ENCODE measurements at regions not wholly inside any gene's neighbourhood (a gene's known extent, or its start where the extent isn't known, plus 50 kb on each side); places are given as distances from the start of the nearest gene placed in this dataset.

DNA sequence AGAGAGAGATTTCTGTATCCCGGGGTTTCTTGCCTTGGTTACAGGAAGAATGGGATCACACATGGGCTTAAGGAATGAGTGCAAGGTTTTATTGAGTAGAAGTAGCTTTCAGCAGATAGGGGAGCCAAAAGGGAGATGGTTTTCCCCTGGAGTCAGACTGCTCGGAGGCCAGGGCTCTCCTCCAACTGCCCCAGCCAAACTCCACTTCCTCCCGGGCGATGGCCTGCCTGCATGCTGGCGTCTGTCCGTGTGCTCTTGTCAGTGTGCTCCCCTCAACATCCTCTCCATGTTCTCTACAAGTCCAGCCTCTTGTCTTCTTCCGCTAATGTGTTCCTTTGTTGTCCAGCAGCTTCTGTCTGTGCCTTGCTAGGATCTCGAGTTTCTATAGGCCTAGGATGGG lies 421.3 kb upstream of the ADGRL2 start:
- no peak for DNase-seq

DNA sequence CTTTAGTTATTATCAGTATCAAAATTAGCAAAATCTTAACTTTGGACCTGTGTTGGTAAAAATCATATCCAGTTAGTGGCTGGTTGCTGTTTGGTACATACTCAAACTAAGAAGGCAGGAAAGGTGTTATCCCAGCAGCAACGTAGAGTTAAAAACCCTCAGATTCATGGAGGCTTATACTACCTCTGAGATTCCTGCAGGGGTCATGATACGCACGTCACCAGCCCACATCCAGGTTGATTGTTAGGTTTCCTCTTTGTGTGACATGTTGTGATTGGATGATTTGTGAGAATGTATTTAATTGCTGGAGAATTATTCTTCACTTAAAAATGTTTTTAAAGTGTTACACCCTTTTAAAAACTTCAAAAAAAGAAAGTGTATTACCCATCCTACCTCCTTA lies 423.3 kb upstream of the ADGRL2 start:
- DNase-seq, result no peak

- DNase-seq, result peak; percentile 49
These were observed 424.7 kb upstream of the ADGRL2 start for GRCh38 chr1:81375884-81376548.

- no peak for DNase-seq
These were observed 426.3 kb upstream of the ADGRL2 start for GRCh38 chr1:81374481-81374880.

DNA sequence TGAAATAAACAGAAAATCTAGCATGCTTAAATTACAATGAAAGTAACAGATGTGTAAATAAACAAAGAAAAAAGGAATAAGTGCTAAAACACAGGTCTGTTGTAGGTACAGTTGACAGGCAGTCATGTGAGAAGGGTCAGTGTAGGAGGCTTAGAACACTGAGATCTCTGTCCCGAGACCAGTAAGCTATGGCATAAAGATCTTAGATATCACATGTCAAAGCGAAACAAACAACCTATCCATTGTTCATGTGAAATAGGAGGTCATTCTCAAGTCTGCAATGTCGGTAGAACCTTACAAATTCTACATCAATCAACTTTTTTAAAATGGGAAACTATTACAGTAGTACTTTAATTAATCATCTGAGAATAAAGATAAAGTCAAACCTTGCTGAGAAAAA lies 428.9 kb upstream of the ADGRL2 start:
- no peak for DNase-seq

- no peak for DNase-seq
These were observed 430.9 kb upstream of the ADGRL2 start for GRCh38 chr1:81369833-81370232.

- DNase-seq, result no peak
These were observed 434.6 kb upstream of the ADGRL2 start for GRCh38 chr1:81366173-81366572.

DNA sequence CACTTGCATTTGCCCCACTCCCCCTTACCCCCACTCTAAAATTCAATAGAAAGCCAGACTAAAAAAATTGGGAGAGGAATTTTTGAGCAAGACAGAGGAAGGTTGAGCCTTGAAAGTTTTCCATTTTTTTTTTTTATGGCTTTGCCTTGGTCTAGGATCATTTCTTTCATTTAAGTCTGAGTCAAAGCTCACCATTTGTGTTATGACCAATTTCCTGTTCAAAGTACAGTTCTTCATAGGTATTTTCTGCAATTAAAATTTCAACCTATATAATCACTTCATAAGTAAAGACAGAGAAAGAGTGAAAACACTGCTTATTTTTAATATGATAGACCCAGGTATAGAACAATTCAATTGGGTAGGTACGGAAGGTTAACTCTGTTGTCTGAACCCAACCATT lies 436.6 kb upstream of the ADGRL2 start:
- DNase-seq, result no peak

GRCh38 chr1:81358151-81358550 lies 442.6 kb upstream of the ADGRL2 start:
- DNase-seq, result no peak

DNA sequence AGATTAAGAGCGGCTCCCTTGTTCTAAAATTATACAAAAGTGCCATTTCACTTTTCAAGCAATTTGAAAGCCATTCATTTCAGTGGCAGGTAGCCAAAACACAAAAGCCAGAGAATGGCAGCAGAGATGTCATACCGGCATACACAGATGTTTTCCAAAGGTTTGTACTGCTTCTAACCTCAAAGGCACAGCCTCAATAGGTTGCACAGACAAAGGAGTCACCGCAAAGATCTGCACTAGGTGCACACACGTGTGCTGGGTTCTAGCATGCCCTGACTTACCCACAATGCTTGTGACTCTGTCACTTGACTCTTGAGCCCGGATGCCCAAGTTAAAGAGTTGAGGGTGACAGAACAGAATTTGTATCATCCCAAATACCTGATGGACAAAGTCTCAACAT lies 448.9 kb upstream of the ADGRL2 start:
- no peak for DNase-seq

- DNase-seq, result no peak
These were observed 451.4 kb upstream of the ADGRL2 start for GRCh38 chr1:81349194-81349965.

DNA sequence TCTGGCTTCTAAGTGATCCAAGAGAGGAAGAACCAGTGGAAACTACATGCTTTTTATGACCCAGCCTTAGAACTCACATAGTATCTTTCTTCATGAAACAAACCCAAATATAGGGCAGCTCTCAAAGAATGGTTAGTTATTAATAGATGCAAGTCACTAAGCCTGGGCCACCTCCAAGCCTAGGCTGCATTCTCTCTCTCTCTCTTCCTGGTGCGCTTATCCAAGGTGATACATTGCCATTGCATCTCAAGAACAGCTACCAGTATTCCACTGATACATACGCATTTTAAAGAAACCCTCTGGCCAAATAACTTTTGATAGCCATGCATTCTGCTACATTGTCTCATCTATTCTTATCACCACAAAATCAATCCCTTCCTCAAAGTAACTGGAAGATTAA lies 455.6 kb upstream of the ADGRL2 start:
- DNase-seq, result no peak

- DNase-seq, result no peak
These were observed 460.5 kb upstream of the ADGRL2 start for GRCh38 chr1:81340239-81340638.

GRCh38 chr1:81337226-81337625 lies 463.5 kb upstream of the ADGRL2 start:
- DNase-seq, result no peak

- DNase-seq, result no peak
These were observed 464.9 kb upstream of the ADGRL2 start for GRCh38 chr1:81335876-81336275.

GRCh38 chr1:81330521-81330920 lies 470.2 kb upstream of the ADGRL2 start:
- no peak for DNase-seq

GRCh38 chr1:81330111-81330510 lies 470.6 kb upstream of the ADGRL2 start:
- no peak for DNase-seq

GRCh38 chr1:81329041-81329440 lies 471.7 kb upstream of the ADGRL2 start:
- no peak for DNase-seq

DNA sequence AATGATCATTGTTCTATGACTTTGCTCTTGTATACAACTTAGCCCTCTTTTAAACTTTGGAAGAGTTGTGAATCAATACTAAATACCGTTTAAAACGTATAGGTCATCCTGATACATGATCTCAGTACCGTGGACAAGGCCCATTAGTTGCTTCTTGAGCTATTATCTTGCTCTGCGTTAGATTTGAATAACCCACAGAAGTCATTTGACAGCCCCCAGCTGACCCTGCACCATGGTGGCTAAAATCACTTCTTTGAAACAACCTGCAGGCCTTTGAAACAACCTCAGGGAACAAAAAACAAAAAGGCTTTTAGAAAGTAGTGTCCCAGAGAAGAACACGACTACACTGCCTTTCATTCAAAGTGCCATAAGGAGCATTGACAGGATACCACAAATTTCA lies 473.0 kb upstream of the ADGRL2 start:
- DNase-seq, result no peak

- DNase-seq, result no peak
These were observed 473.5 kb upstream of the ADGRL2 start for GRCh38 chr1:81327103-81327710.

- DNase-seq, result no peak
These were observed 474.5 kb upstream of the ADGRL2 start for GRCh38 chr1:81326212-81326611.

GRCh38 chr1:81325397-81325796 lies 475.3 kb upstream of the ADGRL2 start:
- no peak for DNase-seq

DNA sequence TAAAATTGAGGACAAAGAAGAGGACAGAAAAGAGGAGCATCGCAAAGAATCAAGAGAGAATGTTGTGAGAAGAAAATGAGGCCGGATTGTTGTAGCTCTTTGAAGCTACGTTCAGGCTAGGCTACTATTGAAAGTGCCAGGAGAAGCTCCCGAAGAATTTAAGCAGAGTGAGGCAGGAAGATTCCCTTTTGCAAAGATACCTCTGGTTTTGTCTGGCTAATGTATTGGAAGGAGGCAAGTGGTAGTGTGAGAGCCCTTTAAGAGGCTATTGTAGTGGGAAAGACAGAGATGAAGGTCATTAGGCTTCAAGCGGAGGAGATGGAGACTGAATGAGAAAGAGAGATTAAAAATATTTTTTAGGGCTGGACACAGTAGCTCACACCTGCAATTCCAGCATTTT lies 476.9 kb upstream of the ADGRL2 start:
- no peak for DNase-seq

DNA sequence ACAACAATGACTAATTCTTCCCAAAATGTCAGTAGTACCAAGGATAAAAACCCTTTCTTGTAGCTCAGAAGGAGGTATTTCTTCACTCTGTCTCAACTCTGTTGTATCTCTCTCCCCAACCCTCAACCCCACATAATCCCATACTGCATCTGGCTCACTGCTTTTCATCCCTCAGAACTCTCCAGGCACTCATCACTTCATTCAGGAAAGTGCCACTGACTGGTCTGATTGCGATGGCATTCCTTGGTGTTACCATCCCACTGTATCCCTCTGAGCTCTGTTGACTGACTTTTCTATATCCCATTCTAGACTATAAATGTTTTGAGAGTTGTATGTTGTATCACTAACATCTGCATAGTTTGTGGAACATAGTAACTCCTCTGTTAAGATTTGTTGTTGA lies 483.5 kb upstream of the ADGRL2 start:
- no peak for DNase-seq
